ENCODE measurements at regions not wholly inside any gene's neighbourhood (a gene's known extent, or its start where the extent isn't known, plus 50 kb on each side); places are given as distances from the start of the nearest gene placed in this dataset.

DNA sequence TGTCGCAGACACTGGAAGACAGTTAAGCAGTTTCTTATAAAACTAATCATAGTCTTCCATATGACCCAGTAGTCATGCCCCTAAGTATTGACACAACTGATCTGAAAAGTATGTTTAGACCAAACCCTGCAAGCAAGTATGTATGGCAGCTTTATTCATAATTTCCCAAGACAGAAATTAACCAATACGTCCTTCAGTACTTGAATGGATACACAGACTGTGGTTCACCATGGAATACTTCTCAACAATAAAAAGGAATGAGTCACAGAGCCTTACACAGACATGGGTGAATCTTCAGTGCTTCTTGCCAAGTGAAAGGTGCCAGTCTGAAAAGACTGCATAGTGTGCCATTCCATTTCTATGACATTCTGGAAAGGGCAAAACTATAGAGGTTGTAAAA, 50.2 kb upstream of the AKR1E2 start:
- H3K9me3 Mint-ChIP-seq = no peaks in the 10 kb centered on the region
- H3K27ac Mint-ChIP-seq = no peak overlapping the region
- DNase-seq = no peak
- no peak overlapping the region for H3K4me3 Mint-ChIP-seq
- peaks cover 6% of the 10 kb centered on the region for H3K4me1 Mint-ChIP-seq
- H3K36me3 Mint-ChIP-seq = no peaks in the 10 kb centered on the region
- H3K27me3 Mint-ChIP-seq = peaks cover 36% of the 10 kb centered on the region

DNA sequence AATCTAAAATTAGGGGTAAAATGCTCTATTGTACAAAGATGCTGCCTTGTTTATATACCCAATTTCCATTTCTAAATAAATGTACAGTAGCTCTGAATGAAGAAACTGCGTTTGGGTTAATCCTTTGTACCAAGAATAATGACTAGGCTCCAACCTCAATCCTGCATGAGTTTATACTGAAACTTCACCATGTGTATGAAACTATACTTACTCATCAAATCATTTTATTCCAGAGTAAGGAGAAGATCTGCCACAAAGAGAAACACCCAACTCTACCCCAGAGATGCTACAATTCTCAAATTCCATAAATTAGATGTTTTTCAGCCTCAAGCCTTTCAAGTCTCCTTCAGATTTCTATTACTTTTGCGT, 53.8 kb upstream of the AKR1E2 start:
- H3K27ac Mint-ChIP-seq = no peak overlapping the region
- H3K36me3 Mint-ChIP-seq = no peaks in the 10 kb centered on the region
- peaks cover 6% of the 10 kb centered on the region for H3K4me1 Mint-ChIP-seq
- H3K9me3 Mint-ChIP-seq = no peaks in the 10 kb centered on the region
- DNase-seq = no peak
- H3K4me3 Mint-ChIP-seq = no peak overlapping the region
- H3K27me3 Mint-ChIP-seq = peaks cover 36% of the 10 kb centered on the region

DNA sequence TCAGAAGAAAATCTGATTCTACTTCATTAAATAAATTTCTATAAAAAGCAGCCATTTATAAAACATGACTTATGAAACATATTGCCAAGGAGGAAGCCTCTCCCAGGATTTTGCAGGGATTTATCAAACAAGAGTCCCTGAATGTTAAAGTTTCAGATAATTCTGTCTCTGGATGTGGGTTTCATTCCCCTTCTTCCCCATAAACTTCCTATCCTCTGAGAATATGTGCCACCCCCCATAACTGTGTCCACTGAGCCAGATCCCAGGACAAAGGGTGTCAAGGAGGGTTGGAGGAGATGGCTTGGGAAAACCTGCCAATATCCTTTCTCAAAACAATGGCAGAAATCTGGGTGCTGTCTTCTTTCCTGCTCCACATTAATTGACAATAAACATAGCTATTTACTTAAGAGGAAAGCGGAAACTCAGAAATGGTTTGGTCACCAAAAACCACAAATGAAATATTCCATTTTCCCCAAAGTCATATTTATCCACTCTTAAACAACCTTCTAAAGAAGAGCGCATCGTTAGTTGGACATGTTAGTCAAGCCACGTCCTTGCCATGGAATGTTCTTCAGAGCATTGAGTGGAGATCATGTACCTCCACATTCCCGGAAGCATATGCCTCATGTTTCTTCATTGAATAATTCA, 54.3 kb upstream of the AKR1E2 start:
- no peak for DNase-seq
- Mint-ChIP-seq H3K27ac (no peak overlapping the region), H3K27me3 (peaks cover 36% of the 10 kb centered on the region), H3K36me3 (no peaks in the 10 kb centered on the region), H3K4me3 (no peak overlapping the region), H3K9me3 (no peaks in the 10 kb centered on the region), H3K4me1 (peaks cover 6% of the 10 kb centered on the region)

DNA sequence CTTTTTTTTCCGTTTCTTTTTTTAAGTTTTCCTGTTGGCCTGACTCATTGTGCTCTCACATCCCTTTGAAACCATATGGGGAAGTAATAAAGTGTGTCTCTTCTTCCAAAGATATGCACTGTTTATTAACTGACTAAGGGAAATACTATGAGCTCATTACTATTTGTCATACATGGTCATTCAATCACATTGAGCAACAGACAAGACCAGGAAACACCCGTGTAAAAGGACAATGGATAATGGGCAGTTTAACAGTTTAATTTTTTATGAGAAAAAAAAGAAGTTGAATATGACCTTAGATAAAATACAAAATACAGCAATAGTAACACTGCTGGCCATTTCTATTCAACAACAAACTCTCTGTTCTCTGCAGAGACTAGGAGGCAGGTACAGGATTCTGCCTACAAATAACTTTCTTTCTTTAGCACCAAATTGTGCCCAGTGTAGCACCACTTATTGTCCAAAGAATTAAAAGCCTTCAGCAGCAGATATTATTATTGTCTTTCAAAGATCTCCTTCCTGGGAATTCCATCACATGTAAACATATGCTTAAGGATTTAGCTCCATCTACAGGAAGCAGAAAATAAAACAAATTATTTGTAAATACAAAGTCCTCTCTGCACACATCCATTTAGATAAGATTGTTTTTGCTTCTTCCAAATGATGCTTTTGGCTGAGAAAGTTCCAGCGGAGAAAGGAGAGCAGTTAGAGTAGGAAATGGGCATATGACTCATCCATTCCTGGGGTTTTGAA, 55.0 kb upstream of the AKR1E2 start:
- Mint-ChIP-seq H3K36me3 (no peaks in the 10 kb centered on the region), H3K4me1 (peaks cover 1% of the 10 kb centered on the region), H3K27me3 (peaks cover 43% of the 10 kb centered on the region), H3K4me3 (no peak overlapping the region), H3K9me3 (no peaks in the 10 kb centered on the region), H3K27ac (no peak overlapping the region)
- no peak for DNase-seq

DNA sequence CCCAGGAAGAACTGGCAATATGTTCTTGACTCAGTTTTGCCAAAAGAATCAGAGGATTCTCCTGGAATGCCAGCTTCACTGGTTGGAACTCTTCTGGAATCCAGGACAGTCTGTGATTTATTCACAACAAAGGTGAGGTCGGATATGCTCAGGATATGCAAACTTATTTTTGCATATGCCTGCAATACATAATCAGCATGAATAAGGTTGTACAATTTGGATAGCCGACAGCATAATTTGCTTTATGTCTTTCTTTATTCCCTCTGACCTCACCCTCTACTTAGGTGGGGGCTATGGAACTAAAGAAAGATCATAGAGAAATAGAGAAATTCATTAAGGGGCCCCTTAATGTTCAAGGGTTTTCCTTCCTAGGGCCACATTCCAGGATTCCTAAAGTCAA, 57.6 kb upstream of the AKR1E2 start:
- no peak for DNase-seq
- Mint-ChIP-seq H3K27me3 (peaks cover 43% of the 10 kb centered on the region), H3K4me1 (peaks cover 2% of the 10 kb centered on the region), H3K27ac (no peak overlapping the region), H3K36me3 (no peaks in the 10 kb centered on the region), H3K4me3 (no peak overlapping the region), H3K9me3 (no peaks in the 10 kb centered on the region)

DNA sequence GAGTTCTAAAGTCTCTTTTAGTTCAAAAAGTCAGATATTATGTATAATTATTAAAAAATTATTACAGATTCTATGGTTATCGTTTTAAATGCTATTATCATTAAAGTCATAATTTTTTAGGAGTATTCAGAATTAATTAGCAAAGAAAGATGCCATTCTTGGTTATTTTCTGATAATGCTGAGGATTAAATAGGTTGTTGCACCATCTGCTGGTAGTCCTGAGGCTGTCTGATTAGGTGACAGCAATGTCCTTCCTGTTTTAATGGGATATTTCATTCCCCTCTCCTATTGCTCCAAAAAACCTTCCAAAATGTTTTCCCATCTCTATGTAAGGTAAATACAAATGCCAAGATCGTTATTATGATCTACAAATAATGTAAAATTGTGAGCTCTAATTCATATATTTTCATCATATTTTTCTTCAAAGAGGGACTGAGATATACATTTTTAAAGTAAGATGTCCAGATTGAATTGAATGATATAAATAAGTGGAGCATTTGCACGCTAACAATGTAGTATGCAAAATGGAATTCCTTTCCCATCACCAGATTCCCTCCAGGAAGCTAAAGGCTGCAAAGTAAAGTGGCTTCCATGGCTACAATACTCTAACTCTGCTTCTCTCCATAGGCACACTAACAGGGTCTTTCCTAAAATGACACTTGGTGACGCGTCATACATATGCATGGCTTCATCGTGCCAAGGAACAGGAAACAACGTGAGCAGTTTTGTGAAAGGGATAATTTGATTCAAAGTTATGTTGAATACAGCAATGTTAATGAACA, 58.8 kb upstream of the AKR1E2 start:
- Mint-ChIP-seq H3K36me3 (no peaks in the 10 kb centered on the region), H3K27ac (no peak overlapping the region), H3K9me3 (no peaks in the 10 kb centered on the region), H3K27me3 (peaks cover 32% of the 10 kb centered on the region), H3K4me1 (peaks cover 2% of the 10 kb centered on the region), H3K4me3 (no peak overlapping the region)
- no peak for DNase-seq

DNA sequence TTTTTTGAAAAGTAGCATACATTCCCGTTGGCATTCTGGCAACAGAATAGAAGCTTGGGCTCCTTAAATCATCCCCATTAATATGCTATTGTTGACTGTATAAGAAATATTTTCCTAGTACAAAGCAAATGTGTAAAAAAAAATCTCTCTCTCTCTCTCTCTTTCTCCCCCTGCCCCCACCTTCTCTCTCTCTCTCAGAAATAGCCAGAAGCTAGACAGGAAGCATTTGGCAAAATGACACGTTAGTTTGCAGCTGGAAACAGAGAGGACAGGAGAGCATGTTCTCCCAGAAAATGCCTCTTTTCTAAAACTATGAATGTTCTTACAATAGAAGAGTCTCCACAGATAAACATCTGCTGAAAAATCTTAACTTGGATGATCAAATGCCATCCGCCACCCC, 59.6 kb upstream of the AKR1E2 start:
- no peak overlapping the region for H3K4me3 Mint-ChIP-seq
- DNase-seq = no peak
- no peak overlapping the region for H3K27ac Mint-ChIP-seq
- H3K27me3 Mint-ChIP-seq = peaks cover 25% of the 10 kb centered on the region
- H3K9me3 Mint-ChIP-seq = no peaks in the 10 kb centered on the region
- H3K4me1 Mint-ChIP-seq = peaks cover 2% of the 10 kb centered on the region
- no peaks in the 10 kb centered on the region for H3K36me3 Mint-ChIP-seq

DNA sequence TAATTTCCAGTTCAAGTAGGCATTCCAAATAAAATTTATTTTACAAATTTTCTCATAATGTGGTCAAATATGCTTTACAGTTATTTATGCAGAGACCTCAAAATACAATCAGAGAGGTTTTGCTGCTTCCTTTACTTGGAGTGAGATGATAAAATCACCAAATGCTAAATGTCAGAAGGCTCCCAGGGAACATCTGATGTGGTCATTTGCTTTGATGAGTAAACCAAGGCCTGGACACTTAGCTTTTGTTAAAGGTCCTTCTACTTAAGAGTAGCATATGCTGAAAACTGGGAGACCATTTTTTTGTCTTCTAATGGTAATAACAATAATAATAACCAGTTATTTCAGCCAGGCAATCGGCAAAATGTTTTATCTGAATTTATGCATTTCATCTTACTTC, 60.6 kb upstream of the AKR1E2 start:
- Mint-ChIP-seq H3K4me1 (peaks cover 2% of the 10 kb centered on the region), H3K27me3 (peaks cover 27% of the 10 kb centered on the region), H3K4me3 (no peak overlapping the region), H3K36me3 (no peaks in the 10 kb centered on the region), H3K9me3 (no peaks in the 10 kb centered on the region), H3K27ac (no peak overlapping the region)
- DNase-seq = no peak

DNA sequence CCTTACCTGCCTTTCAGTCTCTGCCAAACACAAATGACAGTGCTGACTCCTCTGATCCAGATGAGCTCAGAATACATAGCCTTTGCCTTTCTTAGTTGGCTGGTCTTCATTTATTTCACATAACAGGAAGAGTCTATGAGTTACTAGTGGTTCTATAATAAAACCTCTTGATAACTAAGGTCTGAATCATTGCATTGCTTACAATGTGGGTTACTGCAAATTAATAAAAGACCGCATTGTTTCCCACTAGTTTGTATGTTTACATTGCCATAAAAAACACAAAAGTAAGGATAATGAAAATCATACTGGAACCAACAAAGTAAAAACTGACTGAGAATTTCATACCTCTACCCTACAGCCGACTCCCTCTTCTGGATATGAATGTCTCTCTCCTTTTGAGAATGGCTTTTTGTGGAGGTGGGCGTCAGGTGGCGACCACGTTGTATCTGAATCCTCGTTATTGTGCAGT, 62.0 kb upstream of the AKR1E2 start:
- no peak overlapping the region for H3K4me3 Mint-ChIP-seq
- H3K27ac Mint-ChIP-seq = no peak overlapping the region
- H3K9me3 Mint-ChIP-seq = no peaks in the 10 kb centered on the region
- DNase-seq = no peak
- peaks cover 28% of the 10 kb centered on the region for H3K27me3 Mint-ChIP-seq
- H3K36me3 Mint-ChIP-seq = no peaks in the 10 kb centered on the region
- peaks cover 2% of the 10 kb centered on the region for H3K4me1 Mint-ChIP-seq

DNA sequence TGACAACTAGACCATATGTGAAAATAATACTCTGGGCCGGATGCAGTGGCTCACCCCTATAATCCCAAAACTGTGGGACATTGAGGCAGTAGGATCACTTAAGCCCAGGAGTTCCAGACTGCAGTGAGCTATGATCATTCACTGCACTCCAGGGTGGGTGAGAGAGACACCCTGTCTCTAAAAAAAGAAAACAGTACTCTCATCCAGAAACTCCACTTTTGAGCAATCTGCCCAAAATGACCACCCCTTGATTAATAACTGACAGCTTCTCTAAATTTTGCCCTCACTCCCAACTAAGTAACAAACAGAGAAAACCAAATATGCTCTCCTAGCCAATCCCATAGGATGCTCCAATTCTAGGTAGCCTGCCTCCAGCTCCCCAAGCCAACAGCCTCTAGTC, 62.5 kb upstream of the AKR1E2 start:
- no peak overlapping the region for H3K27ac Mint-ChIP-seq
- H3K9me3 Mint-ChIP-seq = no peaks in the 10 kb centered on the region

DNA sequence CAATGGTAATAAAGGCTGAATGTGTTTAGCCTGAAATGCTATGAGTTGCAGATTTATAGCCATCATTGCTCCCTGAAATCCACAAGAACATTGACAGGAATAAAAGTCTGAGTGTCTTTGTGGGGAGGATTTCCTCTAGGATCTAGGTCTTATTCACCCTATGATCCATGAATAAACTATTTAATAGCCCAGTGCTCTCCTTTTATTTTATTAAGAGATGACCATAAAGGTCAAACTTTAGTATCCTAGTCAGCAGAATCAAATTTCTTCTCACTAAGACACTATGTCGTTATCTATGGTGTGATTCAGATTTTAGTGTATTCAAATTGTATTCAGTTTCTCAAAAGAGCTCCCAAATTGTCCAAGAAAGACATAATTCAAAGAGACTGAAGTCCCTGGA, 67.8 kb upstream of the AKR1E2 start:
- no peaks in the 10 kb centered on the region for H3K36me3 Mint-ChIP-seq
- H3K9me3 Mint-ChIP-seq = no peaks in the 10 kb centered on the region
- H3K4me3 Mint-ChIP-seq = no peak overlapping the region
- no peak overlapping the region for H3K27ac Mint-ChIP-seq
- no peaks in the 10 kb centered on the region for H3K4me1 Mint-ChIP-seq
- H3K27me3 Mint-ChIP-seq = peaks cover 22% of the 10 kb centered on the region
- no peak for DNase-seq

More for the DNA sequence above, 62.5 kb upstream of the AKR1E2 start:
- Mint-ChIP-seq H3K4me3 (no peak overlapping the region), H3K27me3 (peaks cover 31% of the 10 kb centered on the region), H3K36me3 (no peaks in the 10 kb centered on the region), H3K4me1 (peaks cover 2% of the 10 kb centered on the region)
- DNase-seq = no peak

DNA sequence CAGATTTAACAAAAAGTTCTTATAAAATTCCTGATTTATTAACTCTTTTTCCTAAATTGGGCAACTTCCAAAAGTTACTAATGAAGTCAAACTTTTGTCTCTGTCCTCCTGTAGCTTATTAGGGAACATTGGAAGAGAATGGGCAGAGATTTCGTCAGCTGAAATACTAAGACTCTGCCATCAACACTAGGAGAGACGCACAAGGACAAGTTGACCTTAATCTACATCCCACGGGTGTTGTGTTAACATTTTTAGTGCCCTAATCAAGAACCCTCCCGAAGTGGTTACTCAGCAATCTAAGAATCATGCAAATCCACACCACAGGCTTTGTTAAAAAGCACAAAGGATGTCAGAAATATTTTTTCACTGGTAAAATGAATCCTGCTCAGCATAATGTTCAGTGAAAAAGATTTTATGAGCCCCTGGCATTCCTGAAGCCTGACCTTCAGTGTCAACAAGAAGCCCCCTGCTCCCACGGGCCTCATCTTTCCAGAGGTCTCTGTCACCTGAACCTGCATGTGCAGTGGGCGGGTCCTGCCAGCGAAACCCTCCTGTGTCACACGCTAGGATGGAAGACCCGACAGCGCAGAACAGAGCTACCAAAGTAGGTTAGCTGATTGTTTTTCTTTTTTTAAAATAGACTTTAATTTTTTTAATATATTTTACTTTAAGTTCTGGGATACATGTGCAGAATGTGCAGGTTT, 70.6 kb upstream of the AKR1E2 start:
- H3K27ac Mint-ChIP-seq = no peak overlapping the region
- no peaks in the 10 kb centered on the region for H3K9me3 Mint-ChIP-seq
- no peak overlapping the region for H3K4me3 Mint-ChIP-seq
- DNase-seq = no peak
- no peaks in the 10 kb centered on the region for H3K36me3 Mint-ChIP-seq
- H3K4me1 Mint-ChIP-seq = no peaks in the 10 kb centered on the region
- peaks cover 21% of the 10 kb centered on the region for H3K27me3 Mint-ChIP-seq

DNA sequence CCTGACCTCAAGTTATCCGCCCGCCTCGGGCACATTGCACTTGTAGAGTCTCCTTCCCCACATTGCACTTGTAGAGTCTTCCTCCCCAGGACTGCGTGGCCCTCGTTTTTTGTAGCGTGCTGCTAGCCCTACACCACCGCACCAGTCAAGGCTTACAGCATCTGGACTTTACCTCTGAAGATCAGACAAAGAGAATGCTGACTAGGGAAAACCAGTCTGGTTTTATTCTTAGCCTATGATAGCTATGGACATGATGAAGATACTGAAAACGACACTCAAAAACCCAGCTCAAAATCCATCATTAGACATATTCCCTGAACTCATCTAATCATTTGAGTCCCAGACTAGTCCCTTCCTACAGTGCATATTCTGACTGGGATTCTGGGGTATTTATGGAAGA, 71.9 kb upstream of the AKR1E2 start:
- Mint-ChIP-seq H3K4me3 (no peak overlapping the region), H3K4me1 (no peaks in the 10 kb centered on the region), H3K27me3 (peaks cover 26% of the 10 kb centered on the region), H3K9me3 (no peaks in the 10 kb centered on the region), H3K36me3 (no peaks in the 10 kb centered on the region), H3K27ac (no peak overlapping the region)
- DNase-seq = no peak

DNA sequence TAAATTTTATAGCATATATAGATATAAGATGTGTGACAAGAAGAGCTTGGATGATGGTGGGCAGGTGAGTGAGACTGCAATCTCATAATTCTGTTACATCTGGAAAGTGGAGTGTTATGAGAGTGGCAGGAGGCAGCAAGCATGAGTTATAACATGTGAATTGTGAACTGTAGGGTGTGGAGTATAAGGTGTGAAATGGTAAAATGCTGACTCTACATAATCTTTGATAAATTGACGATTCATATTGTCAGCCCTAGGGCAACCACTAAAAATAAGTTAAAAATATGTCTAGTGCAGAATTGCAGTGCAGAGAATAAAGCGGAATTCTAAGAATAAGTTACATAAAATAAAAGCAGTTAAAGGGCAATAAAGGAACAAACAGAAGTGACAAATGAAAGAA, 74.8 kb upstream of the AKR1E2 start:
- H3K4me1 Mint-ChIP-seq = no peaks in the 10 kb centered on the region
- DNase-seq = no peak
- no peak overlapping the region for H3K4me3 Mint-ChIP-seq
- H3K27me3 Mint-ChIP-seq = peaks cover 34% of the 10 kb centered on the region
- no peak overlapping the region for H3K27ac Mint-ChIP-seq
- H3K36me3 Mint-ChIP-seq = no peaks in the 10 kb centered on the region
- no peaks in the 10 kb centered on the region for H3K9me3 Mint-ChIP-seq

DNA sequence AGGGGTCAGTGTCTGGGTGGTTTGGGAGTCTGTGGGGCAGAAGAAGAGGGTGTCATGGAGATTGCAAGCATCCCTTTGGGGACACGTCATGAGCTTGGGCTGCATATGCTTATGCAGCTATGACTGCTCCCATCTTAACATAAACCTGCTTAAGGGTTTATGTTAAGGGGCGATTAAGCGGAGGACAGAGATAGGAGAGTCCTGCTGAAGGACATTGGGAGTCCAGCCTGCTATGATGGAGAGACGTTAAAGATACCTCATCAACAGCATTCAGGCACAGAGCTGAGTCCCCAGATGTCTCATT, 76.8 kb upstream of the AKR1E2 start:
- no peaks in the 10 kb centered on the region for H3K4me1 Mint-ChIP-seq
- peaks cover 36% of the 10 kb centered on the region for H3K27me3 Mint-ChIP-seq
- no peaks in the 10 kb centered on the region for H3K36me3 Mint-ChIP-seq
- no peak overlapping the region for H3K4me3 Mint-ChIP-seq
- no peak overlapping the region for H3K27ac Mint-ChIP-seq
- DNase-seq = no peak
- H3K9me3 Mint-ChIP-seq = no peaks in the 10 kb centered on the region

All from activated naive CD8-positive, alpha-beta T cell treated with anti-CD3 and anti-CD28 coated beads for 36 hours (primary cell).